GM23338 (cell line): ENCODE measurements at regions not wholly inside any gene's neighbourhood (a gene's known extent, or its start where the extent isn't known, plus 50 kb on each side); places are given as distances from the start of the nearest gene placed in this dataset.

Experiments
- ATAC-seq: fragments of 200-7000 bp; cut with Tn5 transposase; 3 replicates; pipeline ENCODE4 v1.9.1; 2020
- DNase-seq: peaks from one replicate; pipeline ENCODE4 v3.0.0-alpha.2; 2015; ENCODE audit warnings: low spot score
- H2AFZ ChIP-seq: fragments of 200-600 bp; sonication (generic); 2 replicates; pipeline ENCODE4 v1.8.0; 2016; ENCODE audit warnings: antibody characterized with exemption, mild to moderate bottlenecking, moderate library complexity
- H3F3A ChIP-seq: fragments of 200-600 bp; sonication (generic); replicated peaks from 2 replicates; pipeline ENCODE4 v1.8.0; 2017; ENCODE audit warnings: antibody characterized with exemption, mixed run types, low read depth
- H3K27ac ChIP-seq: fragments of 200-600 bp; sonication (generic); 2 replicates; pipeline ENCODE4 v1.6.1; 2016; ENCODE audit warnings: low read depth
- H3K27me3 ChIP-seq: fragments of 200-600 bp; sonication (generic); 2 replicates; pipeline ENCODE4 v1.8.0; 2016; ENCODE audit warnings: mild to moderate bottlenecking, mixed run types, moderate library complexity; ENCODE audit not compliant: insufficient read depth
- H3K36me3 ChIP-seq: fragments of 200-600 bp; sonication (generic); 2 replicates; pipeline ENCODE4 v1.8.0; 2016; ENCODE audit warnings: mild to moderate bottlenecking; ENCODE audit not compliant: insufficient read depth
- H3K4me1 ChIP-seq: fragments of 200-600 bp; sonication (generic); 2 replicates; pipeline ENCODE4 v1.8.0; 2016; ENCODE audit warnings: mild to moderate bottlenecking, moderate library complexity; ENCODE audit not compliant: insufficient read depth
- H3K4me2 ChIP-seq: fragments of 200-600 bp; sonication (generic); 2 replicates; pipeline ENCODE4 v1.7.1; 2017; ENCODE audit warnings: mixed run types
- H3K4me3 ChIP-seq: fragments of 200-600 bp; sonication (generic); 2 replicates; pipeline ENCODE4 v1.6.1; 2016; ENCODE audit warnings: mixed run types
- H3K79me2 ChIP-seq: fragments of 200-600 bp; sonication (generic); replicated peaks from 2 replicates; pipeline ENCODE4 v1.8.0; 2017; ENCODE audit warnings: mild to moderate bottlenecking; ENCODE audit not compliant: insufficient read depth
- H3K9me2 ChIP-seq: fragments of 200-600 bp; sonication (generic); 2 replicates; pipeline ENCODE4 v1.8.0; 2017; ENCODE audit not compliant: insufficient read depth
- H4K20me1 ChIP-seq: fragments of 200-600 bp; sonication (generic); replicated peaks from 2 replicates; pipeline ENCODE4 v1.8.0; 2017; ENCODE audit warnings: mild to moderate bottlenecking; ENCODE audit not compliant: insufficient read depth
- H3K27ac Mint-ChIP-seq: 2 replicates; pipeline ENCODE4 v1.8.0; 2020; ENCODE audit warnings: inconsistent platforms, mild to moderate bottlenecking, moderate library complexity, mixed read lengths
- H3K27me3 Mint-ChIP-seq: 3 replicates; pipeline ENCODE4 v1.8.0; 2022; ENCODE audit warnings: low read depth, mild to moderate bottlenecking, moderate library complexity, mixed read lengths, inconsistent platforms; ENCODE audit not compliant: insufficient read depth, poor library complexity
- H3K36me3 Mint-ChIP-seq: 3 replicates; pipeline ENCODE4 v1.8.0; 2021; ENCODE audit warnings: low read depth, mild to moderate bottlenecking, inconsistent platforms, moderate library complexity, mixed read lengths
- H3K4me1 Mint-ChIP-seq: 3 replicates; pipeline ENCODE4 v1.8.0; 2020; ENCODE audit warnings: mild to moderate bottlenecking, inconsistent platforms, mixed read lengths
- H3K4me3 Mint-ChIP-seq: 3 replicates; pipeline ENCODE4 v1.8.0; 2021; ENCODE audit warnings: moderate library complexity, mild to moderate bottlenecking, inconsistent platforms, mixed read lengths
- H3K9me3 Mint-ChIP-seq: 3 replicates; pipeline ENCODE4 v1.8.0; 2020; ENCODE audit warnings: moderate library complexity, mild to moderate bottlenecking, inconsistent platforms, mixed read lengths
- ETS1 ChIP-seq: IDR thresholded peaks from 2 replicates; pipeline ENCODE4 v1.6.1; 2016; ENCODE audit warnings: antibody characterized with exemption
- EZH2 ChIP-seq: fragments of 200-600 bp; sonication (generic); IDR thresholded peaks from one replicate; pipeline ENCODE4 v1.8.0; 2017; ENCODE audit warnings: antibody characterized with exemption, mild to moderate bottlenecking, low read depth; ENCODE audit not compliant: unreplicated experiment
- EZH2phosphoT487 ChIP-seq: fragments of 200-600 bp; sonication (generic); IDR thresholded peaks from one replicate; pipeline ENCODE4 v1.8.1; 2018; ENCODE audit warnings: antibody characterized with exemption; ENCODE audit not compliant: unreplicated experiment
- JUNB ChIP-seq: IDR thresholded peaks from one replicate; pipeline ENCODE4 v1.6.1; 2016; ENCODE audit warnings: antibody characterized with exemption; ENCODE audit not compliant: unreplicated experiment
- NANOG ChIP-seq: IDR thresholded peaks from 2 replicates; pipeline ENCODE4 v1.6.1; 2016; ENCODE audit warnings: antibody characterized with exemption, borderline replicate concordance
- REST ChIP-seq: IDR thresholded peaks from one replicate; pipeline ENCODE4 v1.6.1; 2018; ENCODE audit warnings: antibody characterized with exemption; ENCODE audit not compliant: unreplicated experiment
- STAT1 ChIP-seq: IDR thresholded peaks from one replicate; pipeline ENCODE4 v1.6.1; 2016; ENCODE audit warnings: antibody characterized with exemption; ENCODE audit not compliant: unreplicated experiment
- ZNF114 ChIP-seq: fragments of 250-450 bp; sonication (Bioruptor Pico); IDR thresholded peaks from 2 replicates; pipeline ENCODE4 v1.5.0; 2020; ENCODE audit warnings: mild to moderate bottlenecking, moderate library complexity
- ZNF462 ChIP-seq: fragments of 250-450 bp; sonication (Bioruptor Pico); IDR thresholded peaks from 2 replicates; pipeline ENCODE4 v1.5.0; 2020; ENCODE audit warnings: mild to moderate bottlenecking, moderate library complexity

GRCh38 chr9:28930766-28931165, 1357.5 kb upstream of the C9orf72 start:
- no peaks in the 10 kb centered on the region for H3F3A ChIP-seq
- H3K4me1 ChIP-seq = peaks cover 23% of the 10 kb centered on the region
- H3K79me2 ChIP-seq = no peaks in the 10 kb centered on the region
- H4K20me1 ChIP-seq = no peaks in the 10 kb centered on the region
- no peaks in the 10 kb centered on the region for H3K9me2 ChIP-seq
- H3K9me3 Mint-ChIP-seq = no peaks in the 10 kb centered on the region; the same call in 2 of the 3 replicates
- peaks cover 36% of the 10 kb centered on the region for H3K4me1 Mint-ChIP-seq
- peaks cover 2% of the 10 kb centered on the region for H3K27me3 Mint-ChIP-seq
- H3K4me3 Mint-ChIP-seq = no peak overlapping the region
- H3K36me3 Mint-ChIP-seq = no peaks in the 10 kb centered on the region
- H3K27ac Mint-ChIP-seq = no peak overlapping the region
- H3K4me3 ChIP-seq = no peak overlapping the region
- no peak for ATAC-seq
- TF ChIP-seq EZH2phosphoT487 = no peak
- no peak for TF ChIP-seq STAT1
- TF ChIP-seq ZNF114 (CRISPR knock-in tag) = no peak
- no peak for TF ChIP-seq NANOG
- no peak for TF ChIP-seq REST
- no peak for TF ChIP-seq ETS1
- TF ChIP-seq ZNF462 (CRISPR knock-in tag) = no peak
- TF ChIP-seq JUNB = no peak
- no peak for TF ChIP-seq EZH2
- no peak overlapping the region for H3K27ac ChIP-seq
- no peaks in the 10 kb centered on the region for H3K27me3 ChIP-seq
- H3K4me2 ChIP-seq = no peak overlapping the region
- H2AFZ ChIP-seq = no peak overlapping the region
- H3K36me3 ChIP-seq = no peaks in the 10 kb centered on the region
- no peak for DNase-seq
